CMK (cell line): ENCODE measurements at regions not wholly inside any gene's neighbourhood (a gene's known extent, or its start where the extent isn't known, plus 50 kb on each side); places are given as distances from the start of the nearest gene placed in this dataset.
"Not testable (repeated sequence)": the region's sequence is repeated elsewhere in the genome, so short reads cannot be mapped to it uniquely, and the experiment has no call there.

ENCODE experiments used
- DNase-seq: peaks from one replicate; pipeline ENCODE4 v3.0.0-alpha.2; 2010; ENCODE audit warnings: low read depth

DNA sequence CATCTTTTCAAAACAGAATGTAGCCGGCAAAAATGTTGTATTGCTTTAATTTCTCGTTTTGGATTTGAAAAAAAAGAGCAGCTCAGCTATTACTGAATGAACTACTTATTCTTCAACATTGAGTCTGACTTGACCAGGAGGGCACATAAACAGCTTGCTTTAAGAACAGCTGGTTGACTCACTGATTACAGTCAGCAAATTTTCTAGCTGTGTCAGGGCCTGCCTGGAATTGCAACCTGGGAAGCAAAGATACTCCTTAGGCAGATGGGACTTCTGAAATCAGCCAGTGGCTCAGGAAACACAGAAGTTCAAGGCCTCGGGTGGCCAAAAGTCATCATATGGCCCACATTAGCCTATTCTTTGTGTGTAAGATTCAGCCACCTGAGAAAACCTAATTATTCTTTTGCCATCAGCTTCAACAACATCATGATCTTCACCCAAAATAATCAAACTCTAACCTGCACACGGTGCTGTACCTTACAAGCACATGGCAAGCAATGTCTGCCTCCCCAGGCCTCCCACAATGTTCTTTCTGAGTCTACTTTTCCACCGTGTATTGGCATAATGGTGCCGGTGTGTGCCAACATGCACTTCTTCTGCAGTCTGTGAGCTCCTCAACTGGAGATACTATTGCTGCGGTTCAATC lies 307.2 kb downstream of the HHIPL2 start:
- DNase-seq, result no peak

DNA sequence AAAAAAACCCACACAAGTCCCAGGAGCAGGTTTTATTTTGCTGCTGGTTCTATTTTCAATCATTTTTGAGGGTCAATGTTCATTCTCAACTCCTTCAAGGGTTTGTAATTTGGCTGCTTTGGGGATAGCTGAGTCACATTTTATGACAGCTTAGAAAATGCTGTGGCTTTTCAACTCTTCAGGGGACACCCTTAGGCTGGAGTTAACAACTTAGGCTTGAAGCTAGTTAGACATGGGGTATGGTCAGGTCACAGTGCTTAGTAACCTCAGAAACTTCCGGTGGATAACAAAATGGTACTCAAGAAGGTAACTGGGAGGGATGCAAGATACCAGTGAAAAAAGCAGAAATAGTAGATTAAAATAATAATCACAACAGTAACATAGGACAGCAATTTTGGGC lies 308.8 kb downstream of the HHIPL2 start:
- DNase-seq, result no peak

DNA sequence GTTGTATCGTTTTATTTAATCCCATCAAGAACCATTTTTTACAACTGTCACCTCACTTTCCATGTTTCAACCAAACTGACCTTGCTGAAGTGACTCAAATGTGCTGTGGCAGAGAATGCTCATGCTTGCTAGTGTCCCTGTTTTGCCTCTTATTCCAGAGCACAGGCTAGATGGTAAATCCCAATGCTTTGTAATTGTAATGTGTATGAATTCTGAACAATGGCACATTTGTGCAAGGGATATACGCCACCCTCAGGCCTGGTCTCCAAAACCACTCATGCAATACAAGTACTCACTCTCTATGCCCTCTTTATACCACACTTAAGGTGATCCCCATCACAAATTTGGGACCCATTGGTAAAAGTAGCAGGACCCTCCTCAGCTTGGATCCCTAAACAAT lies 313.6 kb downstream of the HHIPL2 start:
- DNase-seq, result no peak

DNA sequence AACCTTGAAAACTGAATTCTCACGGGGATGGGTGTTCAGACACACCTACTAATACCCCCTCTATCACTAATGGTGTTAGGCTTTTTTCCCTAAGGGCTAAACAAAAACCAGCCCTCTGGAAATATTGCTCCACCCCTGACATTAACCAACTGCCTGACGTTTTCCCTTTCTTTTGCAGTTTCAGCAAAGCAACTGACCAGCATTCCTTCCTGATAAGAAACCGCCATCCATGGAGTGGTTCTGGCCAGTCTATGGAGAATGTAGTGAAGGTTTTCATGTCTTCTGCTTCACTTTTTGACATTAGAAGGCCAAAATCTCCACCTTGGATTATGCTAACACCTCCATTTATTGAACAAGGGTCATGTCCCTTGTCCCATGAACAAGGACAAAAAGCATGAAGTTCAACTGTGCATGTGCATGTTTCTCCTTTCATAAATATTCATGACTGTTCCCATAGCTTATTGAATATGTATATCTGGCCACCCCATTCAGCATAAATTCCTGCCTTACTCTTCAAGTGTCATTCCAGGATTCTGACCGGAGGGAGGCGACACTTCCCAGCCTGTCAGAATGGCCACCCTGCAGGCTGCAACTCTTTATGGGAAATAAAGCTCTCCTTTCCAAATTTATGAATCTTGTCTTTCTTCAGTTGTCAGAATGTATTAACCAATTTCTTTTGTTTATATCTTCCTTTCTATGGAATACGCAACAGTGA lies 314.3 kb downstream of the HHIPL2 start:
- no peak for DNase-seq

DNA sequence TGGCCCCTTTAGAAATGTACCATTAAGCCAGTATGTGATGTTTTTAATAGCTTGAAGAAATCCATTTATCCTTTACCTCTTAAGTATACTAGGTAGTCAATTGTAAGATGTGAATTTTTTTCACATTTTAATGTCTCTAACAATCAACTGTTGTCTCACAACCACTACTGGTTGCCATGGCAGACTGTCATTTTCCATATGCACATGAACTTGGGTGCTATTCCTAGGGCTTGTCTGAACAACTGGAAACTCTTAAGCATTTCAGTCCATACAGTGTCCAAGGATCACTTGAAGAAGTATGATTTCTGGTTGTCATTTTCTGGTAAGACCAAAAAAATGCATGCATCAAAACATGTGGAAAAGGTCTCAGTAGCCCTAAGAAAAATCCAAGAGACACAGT lies 315.1 kb downstream of the HHIPL2 start:
- no peak for DNase-seq

DNA sequence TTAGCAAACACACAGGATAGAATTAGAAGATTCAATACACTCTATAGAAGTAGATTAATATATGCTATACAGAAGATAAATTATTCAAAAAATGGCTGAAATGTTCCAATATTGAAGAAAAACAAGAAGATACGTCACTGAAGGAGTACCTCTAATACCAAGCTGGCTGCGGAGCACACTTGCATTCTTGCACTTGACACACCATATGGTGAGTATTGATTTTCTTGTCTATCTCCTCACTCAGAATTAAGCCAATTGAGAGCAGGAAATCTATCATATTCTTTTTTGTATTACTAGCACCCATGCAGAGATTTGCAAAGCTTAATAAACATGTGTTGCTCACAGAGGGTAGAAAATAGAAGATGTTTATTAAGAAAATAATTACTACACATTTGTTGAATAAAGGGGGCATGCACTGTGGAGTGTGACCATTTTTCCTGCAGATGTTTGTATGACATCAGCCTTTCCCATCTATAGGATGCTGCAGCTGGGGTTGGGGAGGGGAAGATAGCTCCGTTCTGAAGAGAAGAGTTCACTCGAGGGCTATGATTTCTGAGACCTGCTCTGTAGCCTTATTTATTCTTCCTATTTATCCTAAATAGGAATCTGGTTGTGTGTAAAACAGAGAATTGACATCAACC lies 318.1 kb downstream of the HHIPL2 start:
- DNase-seq, result no peak

DNA sequence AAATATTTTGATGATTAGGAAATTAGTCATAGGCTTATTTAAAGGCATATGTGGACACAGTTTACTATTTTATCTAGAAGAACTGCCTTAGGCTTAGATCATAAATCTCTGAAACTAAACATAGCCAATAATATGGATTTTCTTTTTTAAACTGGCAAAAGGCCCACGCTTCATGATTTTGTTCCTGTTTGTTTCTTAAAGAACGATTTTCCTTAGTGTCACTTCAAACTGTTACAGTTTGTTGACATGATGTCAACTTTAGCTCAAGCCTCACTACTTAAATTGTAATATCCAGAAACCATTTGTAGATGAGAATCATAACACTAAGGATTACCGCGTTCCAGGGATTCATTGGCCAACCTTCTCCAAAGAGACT lies 322.6 kb downstream of the HHIPL2 start:
- no peak for DNase-seq

DNA sequence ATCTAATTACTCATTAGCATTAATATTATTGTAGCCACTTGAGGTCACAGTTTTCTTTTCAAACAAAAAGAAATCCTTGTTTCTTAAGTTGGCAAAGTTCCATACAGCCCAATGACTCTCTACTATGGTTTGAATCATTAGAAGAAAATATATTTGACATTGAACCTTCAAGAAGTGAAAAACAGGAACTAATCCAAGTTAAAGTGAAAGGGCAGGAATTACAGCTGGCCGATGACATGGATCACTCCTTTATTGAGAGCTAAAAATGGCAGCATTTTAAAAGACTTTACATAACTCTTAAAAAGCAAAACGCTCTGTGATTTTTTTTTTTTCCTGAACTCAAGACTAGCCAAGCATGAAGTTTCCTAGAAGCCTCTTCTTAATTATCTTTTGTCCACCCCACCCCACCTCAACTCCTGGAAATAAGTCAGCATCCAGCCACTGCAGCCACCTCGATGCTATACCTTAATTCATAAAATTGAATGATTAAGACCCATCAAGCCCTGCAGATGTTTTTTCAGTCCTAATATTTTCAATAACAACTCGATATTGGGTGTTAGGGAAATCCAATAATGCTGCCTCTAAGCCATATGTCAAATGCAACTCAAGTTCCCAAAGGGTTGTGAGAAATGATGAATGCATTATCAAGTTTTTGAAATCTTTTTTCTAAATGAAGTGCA lies 323.1 kb downstream of the HHIPL2 start:
- DNase-seq, result no peak

DNA sequence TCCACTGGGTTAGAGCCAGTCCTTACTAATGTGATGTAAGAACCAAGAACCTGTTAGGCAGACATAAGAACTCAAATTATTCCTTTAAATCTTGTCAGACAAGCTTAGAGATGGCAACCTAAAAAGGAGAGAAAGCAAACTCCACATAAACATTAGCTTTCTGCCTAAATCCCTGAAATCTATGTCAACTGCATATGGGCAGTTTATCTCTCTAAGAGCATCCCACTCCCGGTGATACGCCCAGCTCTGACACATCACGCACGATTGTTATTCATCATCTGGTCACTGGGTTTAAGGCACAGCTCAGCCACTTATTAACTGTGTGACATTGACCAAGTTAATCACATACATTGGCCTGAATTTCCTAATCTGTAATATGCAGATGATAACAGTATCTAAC lies 323.7 kb downstream of the HHIPL2 start:
- DNase-seq, result no peak

DNA sequence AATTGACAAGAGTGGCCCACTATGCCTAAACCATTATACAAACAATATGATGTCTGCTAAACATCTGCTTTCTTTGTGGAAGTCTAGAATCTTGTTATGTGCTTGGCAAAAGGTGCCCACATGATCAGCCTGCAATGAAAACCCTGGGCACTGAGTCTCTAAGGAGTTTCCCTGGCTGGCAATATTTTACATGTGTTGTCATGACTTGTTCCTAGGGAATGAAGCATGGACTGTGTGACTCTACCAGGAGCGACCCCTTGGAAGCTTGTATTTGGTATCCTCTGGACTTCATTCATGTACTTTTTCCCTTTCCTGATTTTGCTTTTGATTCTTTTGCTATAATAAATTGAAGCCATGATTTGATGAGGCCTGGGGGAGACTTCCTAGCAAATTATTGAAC lies 324.9 kb downstream of the HHIPL2 start:
- DNase-seq, result no peak

DNA sequence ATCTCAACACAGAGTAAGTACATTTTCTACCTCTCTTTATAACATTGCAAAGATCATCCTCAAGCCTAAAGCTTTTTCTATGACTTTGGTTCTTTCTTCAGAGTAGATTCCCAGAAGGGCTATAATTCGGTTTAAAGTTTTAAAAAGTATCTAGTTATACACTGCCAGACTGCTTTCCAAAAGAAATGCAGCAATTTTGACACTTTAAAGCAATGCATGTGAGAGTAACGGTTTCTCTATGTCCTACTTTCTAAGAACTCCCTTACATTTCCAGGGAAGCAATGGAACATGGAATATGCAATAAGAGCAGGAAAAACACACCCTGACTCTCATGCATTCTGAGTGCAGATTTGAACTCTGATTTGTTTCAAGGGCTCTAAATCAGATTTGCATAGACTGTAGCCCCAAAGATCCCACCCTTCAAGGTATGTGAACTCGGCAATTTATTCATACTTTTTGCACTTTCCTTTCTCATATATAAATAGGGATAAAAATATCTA lies 331.6 kb downstream of the HHIPL2 start:
- no peak for DNase-seq

DNA sequence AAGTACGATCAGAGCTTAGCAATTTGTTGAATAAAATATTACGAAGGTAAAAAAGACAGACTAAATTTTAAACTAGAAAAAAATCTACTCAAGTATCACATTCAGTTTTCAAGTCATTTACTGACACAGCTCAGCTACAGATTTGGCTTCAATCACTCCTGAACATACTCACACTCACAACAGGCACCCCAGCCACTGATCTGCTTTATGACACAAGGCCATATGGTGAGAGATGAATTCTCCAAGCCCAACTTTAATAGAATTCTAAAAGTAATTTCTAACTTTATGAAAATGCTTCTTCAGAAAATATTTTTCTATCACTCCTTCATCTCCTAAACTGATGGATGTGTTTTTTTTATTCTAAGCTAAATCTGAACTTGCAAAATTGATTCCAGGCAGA lies 337.1 kb downstream of the HHIPL2 start:
- no peak for DNase-seq

DNA sequence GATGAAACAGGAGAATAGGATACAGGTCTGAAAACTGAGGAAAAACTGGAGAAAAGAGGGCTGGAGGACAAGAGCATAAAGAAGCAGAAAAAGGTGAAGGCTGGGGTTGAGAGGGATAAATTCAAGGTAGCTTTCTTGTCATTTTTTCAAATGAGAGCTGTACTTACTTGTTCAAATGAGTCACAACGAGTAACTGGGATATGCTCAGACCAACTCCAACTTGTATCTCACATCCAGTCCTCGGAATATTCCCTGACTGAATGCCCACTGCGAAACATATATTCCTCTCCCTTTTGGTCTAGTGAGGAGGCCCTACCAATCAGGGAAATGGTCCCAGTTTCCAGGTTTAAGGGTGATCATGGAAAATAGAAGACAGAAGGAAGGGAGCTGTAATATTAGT lies 343.4 kb downstream of the HHIPL2 start:
- no peak for DNase-seq

DNA sequence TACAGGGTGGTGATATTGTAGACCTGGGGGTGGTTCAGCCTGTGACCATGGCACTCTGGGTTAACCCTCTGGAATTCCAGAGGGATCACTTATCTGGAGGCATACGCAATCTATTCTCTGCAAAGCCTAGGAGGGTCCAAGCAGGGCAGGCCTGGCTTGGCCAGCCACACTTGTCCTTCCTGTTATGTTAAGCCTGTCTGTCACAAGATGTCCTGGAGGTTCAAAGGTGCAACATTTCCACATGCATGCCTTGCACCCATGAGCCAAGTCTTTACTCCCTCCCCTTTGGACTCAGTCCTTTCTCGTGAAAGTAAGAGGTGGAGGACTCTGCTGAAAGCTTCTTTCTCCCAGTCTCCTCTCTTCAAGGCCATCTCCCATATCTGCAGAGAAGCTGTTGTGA lies 345.1 kb downstream of the HHIPL2 start:
- DNase-seq, result no peak

DNA sequence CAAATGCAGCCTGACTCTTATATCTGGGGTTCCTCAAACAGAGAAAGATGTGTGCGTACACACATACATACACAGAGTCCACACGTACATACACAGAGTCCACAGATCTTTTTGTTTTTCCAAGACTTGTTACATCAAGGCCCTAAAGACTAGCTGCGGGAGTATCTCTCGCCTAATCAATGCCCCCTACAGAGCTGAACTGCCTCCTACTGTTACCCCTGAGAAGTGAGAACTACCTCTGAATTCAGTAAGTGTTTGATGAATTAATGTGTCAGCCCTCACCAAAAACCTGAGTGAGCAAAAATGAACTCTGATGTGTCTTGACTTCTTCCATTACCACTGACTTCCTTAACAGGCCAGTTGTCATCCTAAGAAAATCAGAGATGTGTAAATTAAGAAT lies 351.2 kb downstream of the HHIPL2 start:
- no peak for DNase-seq

DNA sequence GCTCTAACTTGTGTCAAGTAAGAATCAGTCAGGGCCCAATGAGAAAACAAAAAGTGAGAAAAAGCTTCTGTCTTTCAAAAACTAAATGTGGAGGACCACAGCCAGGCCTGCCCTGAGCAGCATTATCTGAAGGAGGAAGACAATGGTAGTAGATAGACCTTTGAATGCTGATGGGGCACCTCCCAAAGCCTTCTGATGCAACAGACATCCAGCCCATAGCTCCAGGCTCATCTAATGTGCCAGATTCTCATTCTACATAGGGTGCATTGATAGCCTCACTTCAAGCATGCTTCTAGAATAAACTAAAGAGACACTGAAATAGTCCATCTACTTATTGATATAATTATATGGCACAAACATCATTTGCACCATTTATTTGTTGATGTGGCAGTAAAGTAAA lies 351.6 kb downstream of the HHIPL2 start:
- no peak for DNase-seq

DNA sequence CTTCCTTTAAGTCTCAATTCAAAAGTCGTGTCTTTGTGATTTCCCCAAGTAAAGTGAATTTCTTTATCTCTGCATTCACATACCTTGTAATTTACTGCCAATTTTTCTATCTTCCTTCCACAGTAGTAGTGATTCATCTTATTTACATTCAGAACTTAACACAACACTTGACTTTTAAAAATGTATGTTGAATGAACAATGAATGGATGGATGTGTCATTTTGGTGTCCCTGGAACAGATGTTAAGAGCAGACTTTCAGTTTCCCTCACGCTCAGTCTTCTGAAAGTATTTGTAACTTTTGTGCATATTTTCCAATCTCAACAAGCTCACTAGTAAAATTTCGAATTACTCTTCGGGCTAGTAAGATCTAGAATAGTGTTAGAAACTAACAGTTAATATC lies 352.0 kb downstream of the HHIPL2 start:
- no peak for DNase-seq

DNA sequence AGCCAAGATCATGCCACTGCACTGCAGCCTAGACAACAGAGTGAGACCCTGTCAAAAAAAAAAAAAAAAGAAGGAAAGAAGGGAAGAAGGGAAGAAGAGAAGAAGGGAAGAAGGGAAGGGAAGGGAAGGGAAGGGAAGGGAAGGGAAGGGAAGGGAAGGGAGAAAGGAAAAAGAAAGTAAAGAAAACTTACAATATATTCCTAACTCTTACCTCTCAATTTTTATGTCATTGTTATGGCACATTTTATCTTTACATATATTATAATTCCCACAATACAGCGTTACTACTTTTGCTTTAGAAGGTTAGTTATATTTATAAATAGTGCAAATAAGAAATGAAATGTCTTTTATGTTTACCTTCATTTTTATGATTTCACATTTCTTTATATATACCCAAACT lies 358.7 kb downstream of the HHIPL2 start:
- no peak for DNase-seq

DNA sequence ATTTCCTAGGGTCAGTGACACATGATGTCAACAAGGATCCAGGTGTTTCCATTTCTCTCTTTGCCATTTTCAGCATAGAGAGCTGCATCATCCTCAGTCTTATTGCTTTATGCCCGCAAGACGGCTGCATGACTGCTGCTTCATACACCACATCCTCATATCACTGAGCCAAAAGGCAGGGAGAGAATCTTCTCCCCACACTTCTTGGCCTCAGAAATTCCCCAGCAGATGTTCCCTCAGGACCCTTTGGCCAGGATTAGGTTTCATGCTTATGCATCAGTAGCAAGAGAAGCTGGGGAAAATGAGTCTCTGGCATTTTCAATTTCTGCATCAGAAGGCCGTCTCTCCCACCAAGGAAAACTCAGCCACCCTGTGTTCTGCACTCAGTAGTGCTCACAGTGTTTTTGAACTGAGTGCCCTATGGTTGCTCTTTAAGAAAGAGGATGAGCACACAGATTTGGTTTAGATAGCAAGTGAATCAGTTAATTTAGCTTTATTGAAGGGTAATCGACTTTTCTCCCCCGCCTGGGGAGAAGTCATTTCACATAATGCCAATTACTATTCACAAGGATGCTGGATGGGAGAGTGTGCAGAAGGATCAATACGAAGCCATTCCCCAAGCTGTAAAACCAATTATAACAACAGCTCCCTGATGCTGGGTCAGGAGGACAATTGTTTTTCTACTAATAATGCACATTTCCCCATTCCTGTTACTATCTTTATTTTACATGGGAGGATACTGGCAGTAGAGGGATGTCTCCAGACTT lies 360.2 kb downstream of the HHIPL2 start:
- DNase-seq, result no peak

DNA sequence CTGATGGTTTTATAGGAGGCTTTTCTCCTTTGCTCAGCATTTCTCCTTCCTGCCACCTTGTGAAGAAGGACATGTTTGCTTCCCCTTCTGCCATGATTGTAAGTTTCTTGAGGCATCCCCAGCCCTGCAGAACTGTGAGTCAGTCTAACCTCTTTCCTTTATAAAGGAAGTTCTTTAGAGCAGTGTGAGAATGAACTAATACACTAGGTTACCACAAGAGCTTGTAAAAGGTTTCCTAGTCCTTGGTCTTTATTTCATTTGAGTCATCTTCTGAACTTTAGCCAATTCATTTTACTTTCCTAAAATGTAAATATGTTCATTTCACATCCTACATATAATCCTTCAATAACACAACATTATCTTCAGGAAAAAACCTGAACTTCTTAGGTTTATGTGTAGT lies 365.3 kb downstream of the HHIPL2 start:
- DNase-seq, result peak; percentile 18

DNA sequence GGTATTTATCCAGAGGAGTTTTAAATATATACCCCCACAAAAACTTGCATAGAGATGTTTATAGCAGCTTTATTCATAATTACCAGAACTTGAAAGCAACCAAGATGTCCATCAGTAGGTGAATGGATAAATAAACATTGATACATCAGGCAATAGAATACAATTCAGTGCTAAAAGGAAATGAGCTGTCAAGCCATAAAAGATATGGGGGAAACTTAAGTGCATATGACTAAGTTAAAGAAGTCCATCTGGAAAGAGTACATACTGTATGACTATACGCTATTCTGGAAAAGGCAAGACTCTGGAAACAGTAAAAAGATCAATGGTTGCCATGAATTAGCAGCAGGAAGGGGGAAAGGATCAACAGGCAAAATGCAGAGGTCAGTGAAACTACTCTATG lies 366.7 kb downstream of the HHIPL2 start:
- no peak for DNase-seq

DNA sequence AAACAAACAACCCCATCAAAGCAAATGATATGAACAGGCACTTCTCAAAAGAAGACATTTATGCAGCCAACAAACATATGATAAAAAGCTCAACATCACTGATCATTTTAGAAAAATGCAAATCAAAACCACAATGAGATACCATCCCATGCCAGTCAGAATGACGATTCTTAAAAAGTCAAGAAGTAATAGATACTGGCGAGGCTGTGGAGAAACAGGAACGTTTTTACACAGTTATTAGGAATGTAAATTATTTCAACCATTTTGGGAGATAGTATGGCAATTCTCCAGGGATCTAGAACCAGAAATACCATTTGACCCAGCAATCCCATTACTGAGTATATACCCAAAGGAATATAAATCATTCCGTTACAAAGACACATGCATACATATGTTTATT lies 370.4 kb downstream of the HHIPL2 start:
- not testable (repeated sequence) for DNase-seq
